GM23338 (cell line): ENCODE measurements at regions not wholly inside any gene's neighbourhood (a gene's known extent, or its start where the extent isn't known, plus 50 kb on each side); places are given as distances from the start of the nearest gene placed in this dataset.
"Not testable (repeated sequence)": the region's sequence is repeated elsewhere in the genome, so short reads cannot be mapped to it uniquely, and the experiment has no call there.

Source experiments
- CREB1 ChIP-seq: fragments of 250-450 bp; sonication (Bioruptor Pico); IDR thresholded peaks from 2 replicates; pipeline ENCODE4 v1.5.0; 2020; ENCODE audit warnings: low read depth, mild to moderate bottlenecking, moderate library complexity
- CTCF ChIP-seq, 2 experiments: fragments of 200-600 bp in 1 of 2; sonication (generic) in 1 of 2; conservative IDR thresholded peaks; 2 replicates each; pipeline versions ENCODE4 v1.5.1 to v1.6.1; 2016 to 2017; ENCODE audit warnings: antibody characterized with exemption in 2 of 2, low read depth in 2 of 2, mild to moderate bottlenecking in 2 of 2, moderate library complexity in 1 of 2
- ETS1 ChIP-seq: IDR thresholded peaks from 2 replicates; pipeline ENCODE4 v1.6.1; 2016; ENCODE audit warnings: antibody characterized with exemption
- EZH2 ChIP-seq: fragments of 200-600 bp; sonication (generic); IDR thresholded peaks from one replicate; pipeline ENCODE4 v1.8.0; 2017; ENCODE audit warnings: antibody characterized with exemption, mild to moderate bottlenecking, low read depth; ENCODE audit not compliant: unreplicated experiment
- EZH2phosphoT487 ChIP-seq: fragments of 200-600 bp; sonication (generic); IDR thresholded peaks from one replicate; pipeline ENCODE4 v1.8.1; 2018; ENCODE audit warnings: antibody characterized with exemption; ENCODE audit not compliant: unreplicated experiment
- POLR2AphosphoS5 ChIP-seq: IDR thresholded peaks from 2 replicates; pipeline ENCODE4 v1.6.1; 2016; ENCODE audit warnings: antibody characterized with exemption, low read depth
- REST ChIP-seq: IDR thresholded peaks from one replicate; pipeline ENCODE4 v1.6.1; 2018; ENCODE audit warnings: antibody characterized with exemption; ENCODE audit not compliant: unreplicated experiment
- STAT1 ChIP-seq: IDR thresholded peaks from one replicate; pipeline ENCODE4 v1.6.1; 2016; ENCODE audit warnings: antibody characterized with exemption; ENCODE audit not compliant: unreplicated experiment
- ZNF331 ChIP-seq: fragments of 250-450 bp; sonication (Bioruptor Pico); IDR thresholded peaks from 2 replicates; pipeline ENCODE4 v1.5.0; 2020; ENCODE audit warnings: low read depth, mild to moderate bottlenecking, moderate library complexity

GRCh38 chrX:44741458-44741857, 102.4 kb upstream of the DUSP21 start:
- TF ChIP-seq CTCF (conservative IDR thresholded peaks at IDR 0.05; ENCODE audit: low read depth in 2 of 2); EZH2phosphoT487; EZH2; POLR2AphosphoS5; CREB1 (CRISPR knock-in tag); ETS1; REST; ZNF331 (CRISPR knock-in tag); STAT1: not testable (repeated sequence)
